Upper lobe of right lung (tissue), 1 donor: ENCODE measurements at regions not wholly inside any gene's neighbourhood (a gene's known extent, or its start where the extent isn't known, plus 50 kb on each side); places are given as distances from the start of the nearest gene placed in this dataset.

Experiments used
- ATAC-seq: fragments of 200-7000 bp; cut with Tn5 transposase; one replicate; pipeline ENCODE4 v1.9.1; 2020; ENCODE audit warnings: mild to moderate bottlenecking, moderate library complexity
- DNase-seq: peaks from one replicate; pipeline ENCODE4 v3.0.0-alpha.2; 2020
- H3K27ac ChIP-seq: fragments of 200-600 bp; one replicate; pipeline ENCODE4 v1.8.0; 2022
- H3K27me3 ChIP-seq: fragments of 200-600 bp; one replicate; pipeline ENCODE4 v1.8.0; 2022; ENCODE audit warnings: mild to moderate bottlenecking
- H3K36me3 ChIP-seq: fragments of 200-600 bp; one replicate; pipeline ENCODE4 v1.8.0; 2022
- H3K4me1 ChIP-seq: fragments of 200-600 bp; one replicate; pipeline ENCODE4 v1.8.0; 2022
- H3K4me3 ChIP-seq: fragments of 200-600 bp; one replicate; pipeline ENCODE4 v1.8.0; 2022; ENCODE audit warnings: mild to moderate bottlenecking
- H3K9me3 ChIP-seq: fragments of 200-600 bp; one replicate; pipeline ENCODE4 v1.8.0; 2022
- CTCF ChIP-seq: fragments of 200-600 bp; IDR thresholded peaks from one replicate; pipeline ENCODE4 v1.8.0; 2022; ENCODE audit warnings: antibody characterized with exemption
- intact Hi-C: fragments of 100-400 bp; cut with DNase I; formaldehyde crosslinking; loops from one replicate; pipeline ENCODE4 v1.11.0; 2022
- donor health status: DM: no; HTN: yes; CAD: no; lungs with severe emphysema.

- intact Hi-C loops = no loop called here
- TF ChIP-seq CTCF = no peak
- ATAC-seq (no peak), DNase-seq (no peak)
- H3K27me3 ChIP-seq = no peaks in the 10 kb centered on the region
- H3K9me3 ChIP-seq = no peaks in the 10 kb centered on the region
- H3K36me3 ChIP-seq = no peaks in the 10 kb centered on the region
- H3K4me3 ChIP-seq = no peak overlapping the region
- no peaks in the 10 kb centered on the region for H3K4me1 ChIP-seq
- no peak overlapping the region for H3K27ac ChIP-seq
Observed at GRCh38 chr18:1994471-1994870, 576.8 kb downstream of the METTL4 start.

- Histone ChIP-seq H3K9me3 (no peaks in the 10 kb centered on the region), H3K27me3 (no peaks in the 10 kb centered on the region), H3K27ac (no peak overlapping the region), H3K4me1 (no peaks in the 10 kb centered on the region), H3K36me3 (no peaks in the 10 kb centered on the region), H3K4me3 (no peak overlapping the region)
- TF ChIP-seq CTCF = no peak
- ATAC-seq (no peak), DNase-seq (no peak)
- intact Hi-C loops = no loop called here
Observed at GRCh38 chr18:1995041-1995612, 576.2 kb downstream of the METTL4 start.

- Histone ChIP-seq H3K9me3 (no peaks in the 10 kb centered on the region), H3K4me3 (no peak overlapping the region), H3K4me1 (no peaks in the 10 kb centered on the region), H3K27me3 (no peaks in the 10 kb centered on the region), H3K36me3 (no peaks in the 10 kb centered on the region), H3K27ac (no peak overlapping the region)
- TF ChIP-seq CTCF = no peak
- intact Hi-C loops = no loop called here
- no peak for DNase-seq
- no peak for ATAC-seq
Observed at GRCh38 chr18:1998121-1998520, 573.2 kb downstream of the METTL4 start.

GRCh38 chr18:1999387-1999786 lies 571.9 kb downstream of the METTL4 start:
- Histone ChIP-seq H3K4me3 (no peak overlapping the region), H3K36me3 (no peaks in the 10 kb centered on the region), H3K27ac (no peak overlapping the region), H3K4me1 (no peaks in the 10 kb centered on the region), H3K27me3 (no peaks in the 10 kb centered on the region), H3K9me3 (no peaks in the 10 kb centered on the region)
- no peak for TF ChIP-seq CTCF
- intact Hi-C loops = no loop called here
- DNase-seq = no peak
- ATAC-seq = no peak

- no peak overlapping the region for H3K4me3 ChIP-seq
- ATAC-seq (no peak), DNase-seq (no peak)
- H3K9me3 ChIP-seq = no peaks in the 10 kb centered on the region
- TF ChIP-seq CTCF = no peak
- H3K27me3 ChIP-seq = no peaks in the 10 kb centered on the region
- no peak overlapping the region for H3K27ac ChIP-seq
- no peaks in the 10 kb centered on the region for H3K36me3 ChIP-seq
- H3K4me1 ChIP-seq = no peaks in the 10 kb centered on the region
- intact Hi-C loops = no loop called here
Observed at GRCh38 chr18:2002151-2002550, 569.2 kb downstream of the METTL4 start.

GRCh38 chr18:2002604-2003003 lies 568.7 kb downstream of the METTL4 start:
- intact Hi-C loops = no loop called here
- DNase-seq = no peak
- Histone ChIP-seq H3K9me3 (no peaks in the 10 kb centered on the region), H3K27me3 (no peaks in the 10 kb centered on the region), H3K36me3 (no peaks in the 10 kb centered on the region), H3K27ac (no peak overlapping the region), H3K4me1 (no peaks in the 10 kb centered on the region), H3K4me3 (no peak overlapping the region)
- TF ChIP-seq CTCF = no peak
- ATAC-seq = no peak
